A549 (cell line): ENCODE measurements at regions not wholly inside any gene's neighbourhood (a gene's known extent, or its start where the extent isn't known, plus 50 kb on each side); places are given as distances from the start of the nearest gene placed in this dataset.

Experiments
- ATAC-seq, 2 experiments: fragments of 200-7000 bp in 1 of 2; fragments of >200 bp in 1 of 2; cut with Nextera tagmentation in 1 of 2; cut with Tn5 transposase in 1 of 2; 3 replicates each; pipeline versions ENCODE4 v1.8.0 to v1.9.1; 2018 to 2020; ENCODE audit warnings: mild to moderate bottlenecking in 1 of 2, moderate library complexity in 1 of 2
- CTCF ChIA-PET: fragments of 300-600 bp; sonication (Branson Sonifier 250); formaldehyde crosslinking; extraction: SDS; loops from one replicate; lab custom pipeline; 2021; ENCODE audit warnings: antibody characterized with exemption, inconsistent platforms; lab: Yijun Ruan, JAX
- POLR2A ChIA-PET: fragments of 350-600 bp; formaldehyde crosslinking; extraction: SDS; loops from one replicate; lab custom pipeline; 2021; ENCODE audit warnings: antibody characterized with exemption, inconsistent platforms; lab: Yijun Ruan, JAX
- DNase-seq, 2 experiments: peaks; one replicate each; pipeline versions ENCODE4 v3.0.0 to v3.0.0-alpha.2; 2011 to 2016; ENCODE audit warnings: low read depth in 1 of 2, low spot score in 1 of 2
- FAIRE-seq: peaks from 2 replicates; lab custom pipeline; 2011; peaks lifted over from hg19 to GRCh38; lab: Jason Lieb, UNC
- H3K27ac ChIP-seq, 2 experiments: fragments of >200 bp; sonication (Bioruptor Twin); formaldehyde crosslinking; 3 replicates each; pipeline ENCODE4 v1.5.1; 2016 to 2017
- H3K4me1 ChIP-seq: fragments of >200 bp; sonication (Bioruptor Twin); formaldehyde crosslinking; 3 replicates; pipeline ENCODE4 v1.6.1; 2016
- H3K4me2 ChIP-seq: fragments of >200 bp; sonication (Bioruptor Twin); formaldehyde crosslinking; 3 replicates; pipeline ENCODE4 v1.6.1; 2016
- H3K4me3 ChIP-seq: fragments of >200 bp; sonication (Bioruptor Twin); formaldehyde crosslinking; 3 replicates; pipeline ENCODE4 v1.5.1; 2016
- H3K9me3 ChIP-seq: fragments of >200 bp; sonication (Bioruptor Twin); formaldehyde crosslinking; 3 replicates; pipeline ENCODE4 v1.6.1; 2016
- CBX2 ChIP-seq: fragments of 200-600 bp; sonication (generic); IDR thresholded peaks from 2 replicates; pipeline ENCODE4 v1.6.1; 2016; ENCODE audit warnings: low read depth, mild to moderate bottlenecking, borderline replicate concordance
- EHF ChIP-seq: fragments of 250-450 bp; sonication (Bioruptor Pico); IDR thresholded peaks from 2 replicates; pipeline ENCODE4 v1.5.0; 2020; ENCODE audit warnings: mild to moderate bottlenecking
- EHMT2 ChIP-seq: fragments of 200-600 bp; sonication (generic); IDR thresholded peaks from 2 replicates; pipeline ENCODE4 v1.6.1; 2016; ENCODE audit warnings: antibody characterized with exemption, low read depth, mild to moderate bottlenecking, moderate library complexity
- FOSL2 ChIP-seq, 2 experiments: fragments of 450-650 bp in 1 of 2; fragments of >200 bp in 1 of 2; sonication (Bioruptor Twin) in 1 of 2; formaldehyde crosslinking; IDR thresholded peaks; 2 replicates each; pipeline versions ENCODE4 v1.5.0 to v1.6.1; 2016 to 2020; ENCODE audit warnings: mild to moderate bottlenecking in 1 of 2, moderate library complexity in 1 of 2
- FOXS1 ChIP-seq: fragments of 250-450 bp; sonication (Bioruptor Pico); IDR thresholded peaks from 2 replicates; pipeline ENCODE4 v1.5.0; 2020; ENCODE audit warnings: mild to moderate bottlenecking, moderate library complexity
- HEYL ChIP-seq: fragments of 250-450 bp; sonication (Bioruptor Pico); IDR thresholded peaks from 2 replicates; pipeline ENCODE4 v1.8.0; 2021; ENCODE audit warnings: mild to moderate bottlenecking, moderate library complexity
- JUNB ChIP-seq: fragments of >200 bp; sonication (Bioruptor Twin); formaldehyde crosslinking; IDR thresholded peaks from 2 replicates; pipeline ENCODE4 v1.6.1; 2016
- KDM1A ChIP-seq: fragments of 200-600 bp; sonication (generic); IDR thresholded peaks from 2 replicates; pipeline ENCODE4 v1.6.1; 2016; ENCODE audit warnings: low read depth, mild to moderate bottlenecking
- MAZ ChIP-seq: fragments of 150-350 bp; IDR thresholded peaks from 2 replicates; pipeline ENCODE4 v1.6.1; 2014; ENCODE audit warnings: antibody characterized with exemption, low read depth, low read length, borderline replicate concordance
- MYC ChIP-seq: IDR thresholded peaks from 2 replicates; pipeline ENCODE4 v1.6.1; 2012; ENCODE audit warnings: mild to moderate bottlenecking, inconsistent platforms, low read length, improper control_type of control experiment, borderline replicate concordance
- NR3C1 ChIP-seq: fragments of >200 bp; sonication (Bioruptor Twin); formaldehyde crosslinking; IDR thresholded peaks from 3 replicates; pipeline ENCODE4 v1.6.1; 2017
- POLR2AphosphoS2 ChIP-seq: conservative IDR thresholded peaks from 2 replicates; pipeline ENCODE4 v1.6.1; 2012; ENCODE audit warnings: low read length, improper control_type of control experiment, inconsistent platforms
- SMC3 ChIP-seq: fragments of >200 bp; sonication (Bioruptor Twin); formaldehyde crosslinking; IDR thresholded peaks from 3 replicates; pipeline ENCODE4 v1.6.1; 2018; ENCODE audit warnings: inconsistent platforms
- ZC3H11A ChIP-seq: fragments of 450-650 bp; IDR thresholded peaks from 2 replicates; pipeline ENCODE4 v1.6.1; 2014; ENCODE audit warnings: antibody characterized with exemption, mild to moderate bottlenecking
- ZNF302 ChIP-seq: fragments of 250-450 bp; sonication (Bioruptor Pico); IDR thresholded peaks from 2 replicates; pipeline ENCODE4 v1.9.0; 2021; ENCODE audit warnings: inconsistent platforms, mild to moderate bottlenecking, moderate library complexity
- ZSCAN20 ChIP-seq: fragments of 250-450 bp; sonication (Bioruptor Pico); IDR thresholded peaks from 2 replicates; pipeline ENCODE4 v1.8.0; 2022; ENCODE audit warnings: mild to moderate bottlenecking, moderate library complexity
- WGBS: methylation state at CpG from one replicate; pipeline ENCODE4 v1.1.6; 2017; ENCODE audit errors: missing lambda C conversion rate; 5-methylcytosine and 5-hydroxymethylcytosine counted together
- TF ChIP-seq, protein P1 (sequence below): IDR thresholded peaks from 2 replicates; pipeline ENCODE4 v1.6.1; 2012; ENCODE audit warnings: low read depth, borderline replicate concordance
- TF ChIP-seq, protein P2 (sequence below): fragments of 250-450 bp; sonication (Bioruptor Pico); IDR thresholded peaks from 2 replicates; pipeline ENCODE4 v1.5.0; 2021; ENCODE audit warnings: mild to moderate bottlenecking, moderate library complexity, borderline replicate concordance
- TF ChIP-seq, protein P3 (sequence below): fragments of 150-350 bp; IDR thresholded peaks from 2 replicates; pipeline ENCODE4 v1.6.1; 2014; ENCODE audit warnings: low read depth, mild to moderate bottlenecking, low read length

DNA sequence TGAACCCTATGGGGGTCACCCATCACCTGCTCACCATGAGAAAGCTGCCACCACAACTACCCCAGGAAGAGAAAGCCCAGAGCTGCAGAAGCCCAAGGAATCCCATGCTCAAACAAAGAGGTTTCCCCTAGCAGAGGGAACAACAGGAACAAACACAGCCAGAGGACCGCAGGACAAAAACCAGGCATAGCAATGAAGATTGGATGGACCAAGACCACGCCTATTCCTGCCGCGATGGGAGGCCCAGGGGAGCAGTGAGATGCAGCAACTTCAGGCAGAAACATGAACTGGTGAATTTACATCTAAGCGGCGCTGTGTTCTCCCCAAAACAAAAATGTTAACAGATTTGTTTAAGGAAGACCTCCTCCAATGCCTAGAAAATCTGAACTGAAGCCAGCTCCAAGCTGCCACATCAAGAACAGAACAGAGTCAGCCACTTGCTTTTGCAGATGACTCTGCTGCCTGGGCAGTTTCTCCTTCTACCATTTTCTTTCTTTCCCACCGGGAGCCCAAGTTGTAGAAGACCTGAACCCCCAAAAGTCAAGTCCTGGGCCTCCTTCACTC is 134.2 kb upstream of the NEBL start (continued):
- TF ChIP-seq ZSCAN20 (CRISPR knock-in tag) (no peak), CBX2 (no peak)
- TF ChIP-seq, protein P1, sequence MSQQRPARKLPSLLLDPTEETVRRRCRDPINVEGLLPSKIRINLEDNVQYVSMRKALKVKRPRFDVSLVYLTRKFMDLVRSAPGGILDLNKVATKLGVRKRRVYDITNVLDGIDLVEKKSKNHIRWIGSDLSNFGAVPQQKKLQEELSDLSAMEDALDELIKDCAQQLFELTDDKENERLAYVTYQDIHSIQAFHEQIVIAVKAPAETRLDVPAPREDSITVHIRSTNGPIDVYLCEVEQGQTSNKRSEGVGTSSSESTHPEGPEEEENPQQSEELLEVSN, result no peak
- TF ChIP-seq, all 56 proteins: peak for 0

- DNase-seq (peak; percentile 21 to 68), ATAC-seq (peak; percentile 73 to 82; a peak in 4 of 6 replicates), FAIRE-seq (no peak)
- H3K27ac ChIP-seq, result peak overlapping the region; percentile 59 to 71
- TF ChIP-seq ZC3H11A, result no peak
- TF ChIP-seq FOSL2 (IDR thresholded peaks at IDR 0.05), result no peak
- peak; percentile 73 for TF ChIP-seq FOSL2 (CRISPR knock-in tag; IDR thresholded peaks at IDR 0.05)
- H3K4me2 ChIP-seq, result peak overlapping the region; percentile 69
- POLR2A ChIA-PET, result no interaction called here
- H3K9me3 ChIP-seq, result peaks cover 4% of the 10 kb centered on the region; the same call in 1 of the 3 replicates
- 32% methylated on average over 10 of the region's 10 CpGs for WGBS
- peaks cover 6% of the 10 kb centered on the region; the same call in 2 of the 3 replicates for H3K4me1 ChIP-seq
- CTCF ChIA-PET, result interaction anchor here (1.3 kb wide), 2 partner anchors 10 to 14 kb away, joined by 3 to 4 read pairs; no protein-coding TSS in a partner anchor
- H3K4me3 ChIP-seq, result 0 out of 3 replicates have a peak overlapping the region, but pooled peaks have one; percentile 11
Observed at GRCh38 chr10:21030091-21030490, 133.0 kb upstream of the NEBL start.

DNA sequence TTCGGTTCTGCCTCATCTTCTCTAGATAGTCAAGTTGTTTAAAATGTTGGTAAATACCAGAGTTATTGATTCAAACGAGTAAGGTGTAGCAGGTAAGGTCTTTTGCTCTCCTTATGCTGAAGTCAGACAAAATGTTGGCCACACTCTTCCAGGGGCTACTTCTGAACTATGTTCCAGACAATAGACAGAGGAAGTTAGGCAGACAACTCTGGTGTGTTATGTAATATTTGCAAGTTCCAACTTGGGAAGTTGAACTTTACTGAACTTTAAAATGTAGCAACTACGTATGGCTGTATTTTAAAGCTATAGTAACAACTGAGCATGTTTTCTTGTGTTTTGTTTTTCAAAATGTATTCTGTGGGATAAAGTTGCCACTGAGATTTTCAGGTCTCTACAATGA is 125.7 kb upstream of the NEBL start:
- ATAC-seq (no peak), DNase-seq (no peak)

GRCh38 chr10:21021843-21022594 is 124.9 kb upstream of the NEBL start:
- ATAC-seq, result peak in 1 of 2 experiments; percentile 78; a peak in 3 of 6 replicates
- DNase-seq, result peak; percentile 22 to 25
- no peak overlapping the region for H3K4me3 ChIP-seq
- WGBS, result 72% methylated on average over 15 of the region's 15 CpGs
- ChIA-PET POLR2A (no interaction called here), CTCF (interaction anchor here (1.6 kb wide), 1 partner anchor 57 kb away, joined by 4 read pairs; no protein-coding TSS in a partner anchor)
- no peaks in the 10 kb centered on the region for H3K4me1 ChIP-seq
- FAIRE-seq, result no peak
- no peak for TF ChIP-seq JUNB
- TF ChIP-seq EHF (CRISPR knock-in tag), result no peak
- no peak for TF ChIP-seq HEYL (CRISPR knock-in tag)
- no peak for TF ChIP-seq ZNF302 (CRISPR knock-in tag)
- no peak for TF ChIP-seq MYC
- TF ChIP-seq, protein P2, sequence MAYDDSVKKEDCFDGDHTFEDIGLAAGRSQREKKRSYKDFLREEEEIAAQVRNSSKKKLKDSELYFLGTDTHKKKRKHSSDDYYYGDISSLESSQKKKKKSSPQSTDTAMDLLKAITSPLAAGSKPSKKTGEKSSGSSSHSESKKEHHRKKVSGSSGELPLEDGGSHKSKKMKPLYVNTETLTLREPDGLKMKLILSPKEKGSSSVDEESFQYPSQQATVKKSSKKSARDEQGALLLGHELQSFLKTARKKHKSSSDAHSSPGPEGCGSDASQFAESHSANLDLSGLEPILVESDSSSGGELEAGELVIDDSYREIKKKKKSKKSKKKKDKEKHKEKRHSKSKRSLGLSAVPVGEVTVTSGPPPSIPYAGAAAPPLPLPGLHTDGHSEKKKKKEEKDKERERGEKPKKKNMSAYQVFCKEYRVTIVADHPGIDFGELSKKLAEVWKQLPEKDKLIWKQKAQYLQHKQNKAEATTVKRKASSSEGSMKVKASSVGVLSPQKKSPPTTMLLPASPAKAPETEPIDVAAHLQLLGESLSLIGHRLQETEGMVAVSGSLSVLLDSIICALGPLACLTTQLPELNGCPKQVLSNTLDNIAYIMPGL, result no peak
- TF ChIP-seq ZSCAN20 (CRISPR knock-in tag), result no peak
- TF ChIP-seq FOXS1, result no peak
- no peak for TF ChIP-seq CBX2
- no peak for TF ChIP-seq KDM1A
- TF ChIP-seq, all 56 proteins: peak for 0
- H3K4me2 ChIP-seq, result no peak overlapping the region
- H3K9me3 ChIP-seq, result no peaks in the 10 kb centered on the region
- no peak overlapping the region for H3K27ac ChIP-seq

More for the DNA sequence above, 125.7 kb upstream of the NEBL start:
- FAIRE-seq, result no peak
- Histone ChIP-seq H3K4me1 (no peaks in the 10 kb centered on the region), H3K9me3 (no peaks in the 10 kb centered on the region), H3K4me3 (no peak overlapping the region), H3K4me2 (no peak overlapping the region), H3K27ac (no peak overlapping the region)
- CTCF ChIA-PET, result interaction anchor here (1.6 kb wide), 1 partner anchor 56 kb away, joined by 4 read pairs; no protein-coding TSS in a partner anchor
- POLR2A ChIA-PET, result no interaction called here
- 57% methylated on average over 3 of the region's 3 CpGs for whole genome bisulfite sequencing
- TF ChIP-seq KDM1A (no peak), NR3C1 (no peak), ZNF302 (CRISPR knock-in tag) (no peak), EHMT2 (no peak), MYC (no peak), POLR2AphosphoS2 (no peak), SMC3 (no peak), MAZ (no peak), FOSL2 (IDR thresholded peaks at IDR 0.05) (no peak), FOSL2 (CRISPR knock-in tag; IDR thresholded peaks at IDR 0.05) (no peak)
- TF ChIP-seq, protein P3, sequence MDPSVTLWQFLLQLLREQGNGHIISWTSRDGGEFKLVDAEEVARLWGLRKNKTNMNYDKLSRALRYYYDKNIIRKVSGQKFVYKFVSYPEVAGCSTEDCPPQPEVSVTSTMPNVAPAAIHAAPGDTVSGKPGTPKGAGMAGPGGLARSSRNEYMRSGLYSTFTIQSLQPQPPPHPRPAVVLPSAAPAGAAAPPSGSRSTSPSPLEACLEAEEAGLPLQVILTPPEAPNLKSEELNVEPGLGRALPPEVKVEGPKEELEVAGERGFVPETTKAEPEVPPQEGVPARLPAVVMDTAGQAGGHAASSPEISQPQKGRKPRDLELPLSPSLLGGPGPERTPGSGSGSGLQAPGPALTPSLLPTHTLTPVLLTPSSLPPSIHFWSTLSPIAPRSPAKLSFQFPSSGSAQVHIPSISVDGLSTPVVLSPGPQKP, result no peak
